Left ventricle myocardium inferior (tissue), 1 donor: ENCODE measurements at regions not wholly inside any gene's neighbourhood (a gene's known extent, or its start where the extent isn't known, plus 50 kb on each side); places are given as distances from the start of the nearest gene placed in this dataset.
"Not testable (repeated sequence)": the region's sequence is repeated elsewhere in the genome, so short reads cannot be mapped to it uniquely, and the experiment has no call there.

ENCODE experiments used
- DNase-seq: peaks from one replicate; pipeline ENCODE4 v3.0.0-alpha.2; 2020
- H3K27ac ChIP-seq: fragments of 200-600 bp; replicated peaks from 2 replicates; pipeline ENCODE4 v1.8.0; 2021
- H3K27me3 ChIP-seq: fragments of 200-600 bp; 2 replicates; pipeline ENCODE4 v1.8.0; 2021; ENCODE audit warnings: low read depth
- H3K36me3 ChIP-seq: fragments of 200-600 bp; 2 replicates; pipeline ENCODE4 v1.8.0; 2021
- H3K4me1 ChIP-seq: fragments of 200-600 bp; 2 replicates; pipeline ENCODE4 v1.8.0; 2021
- H3K4me3 ChIP-seq: fragments of 200-600 bp; 2 replicates; pipeline ENCODE4 v1.8.0; 2021; ENCODE audit warnings: mild to moderate bottlenecking, moderate library complexity
- H3K9me3 ChIP-seq: fragments of 200-600 bp; replicated peaks from 2 replicates; pipeline ENCODE4 v1.8.0; 2021
- intact Hi-C: fragments of 100-400 bp; cut with micrococcal nuclease; formaldehyde crosslinking; loops from one replicate; pipeline ENCODE4 v1.11.0; 2022
- TF ChIP-seq, protein P1 (sequence below): fragments of 200-600 bp; IDR thresholded peaks from 2 replicates; pipeline ENCODE4 v1.8.0; 2021; ENCODE audit warnings: antibody characterized with exemption, mild to moderate bottlenecking, borderline replicate concordance
- donor health status: DM: no; HTN: yes; CAD: no; lungs with severe emphysema.

DNA sequence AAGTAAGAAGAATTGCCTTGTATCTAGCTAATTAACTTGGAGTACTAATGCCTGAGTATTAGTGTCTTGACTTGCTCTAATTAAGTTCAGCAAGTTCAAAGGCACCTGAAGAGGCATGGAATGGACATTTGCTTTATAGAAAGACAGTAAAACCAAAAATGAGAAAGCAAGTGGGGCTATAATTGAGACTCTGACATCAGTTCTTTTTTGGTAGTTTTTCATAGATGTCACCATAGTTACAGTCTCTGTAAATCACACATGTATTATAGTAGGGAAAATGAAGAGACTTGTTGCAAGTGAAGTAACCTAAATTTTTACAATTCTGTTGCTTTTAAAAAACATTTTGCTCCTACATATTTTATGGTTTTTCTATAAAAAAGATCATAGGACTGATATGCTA lies 178.0 kb downstream of the HIPK3 start:
- Histone ChIP-seq H3K36me3 (no peaks in the 10 kb centered on the region), H3K27me3 (peaks cover 7% of the 10 kb centered on the region)

DNA sequence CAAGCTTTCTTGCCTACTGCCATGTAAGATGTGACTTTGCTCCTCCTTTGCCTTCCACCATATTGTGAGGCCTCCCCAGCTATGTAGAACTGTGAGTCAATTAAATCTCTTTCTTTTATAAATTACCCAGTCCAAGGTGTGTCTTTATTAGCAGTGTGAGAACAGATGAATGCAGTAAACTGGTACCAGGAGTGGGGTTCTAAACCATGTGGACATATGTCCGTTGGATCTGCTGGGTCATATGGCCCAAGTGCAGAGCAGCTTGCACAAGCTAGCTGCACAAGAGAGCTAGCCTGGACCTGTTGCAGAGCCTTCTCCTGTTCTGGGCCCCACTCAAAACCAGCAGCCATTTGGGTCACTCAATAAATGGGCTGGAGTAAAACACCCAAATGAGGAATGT lies 177.1 kb downstream of the HIPK3 start:
- Histone ChIP-seq H3K27me3 (peaks cover 12% of the 10 kb centered on the region), H3K4me3 (no peak overlapping the region), H3K27ac (no peak overlapping the region), H3K36me3 (no peaks in the 10 kb centered on the region), H3K4me1 (no peaks in the 10 kb centered on the region), H3K9me3 (peaks cover 34% of the 10 kb centered on the region)
- intact Hi-C loops, result no loop called here
- TF ChIP-seq, protein P1, sequence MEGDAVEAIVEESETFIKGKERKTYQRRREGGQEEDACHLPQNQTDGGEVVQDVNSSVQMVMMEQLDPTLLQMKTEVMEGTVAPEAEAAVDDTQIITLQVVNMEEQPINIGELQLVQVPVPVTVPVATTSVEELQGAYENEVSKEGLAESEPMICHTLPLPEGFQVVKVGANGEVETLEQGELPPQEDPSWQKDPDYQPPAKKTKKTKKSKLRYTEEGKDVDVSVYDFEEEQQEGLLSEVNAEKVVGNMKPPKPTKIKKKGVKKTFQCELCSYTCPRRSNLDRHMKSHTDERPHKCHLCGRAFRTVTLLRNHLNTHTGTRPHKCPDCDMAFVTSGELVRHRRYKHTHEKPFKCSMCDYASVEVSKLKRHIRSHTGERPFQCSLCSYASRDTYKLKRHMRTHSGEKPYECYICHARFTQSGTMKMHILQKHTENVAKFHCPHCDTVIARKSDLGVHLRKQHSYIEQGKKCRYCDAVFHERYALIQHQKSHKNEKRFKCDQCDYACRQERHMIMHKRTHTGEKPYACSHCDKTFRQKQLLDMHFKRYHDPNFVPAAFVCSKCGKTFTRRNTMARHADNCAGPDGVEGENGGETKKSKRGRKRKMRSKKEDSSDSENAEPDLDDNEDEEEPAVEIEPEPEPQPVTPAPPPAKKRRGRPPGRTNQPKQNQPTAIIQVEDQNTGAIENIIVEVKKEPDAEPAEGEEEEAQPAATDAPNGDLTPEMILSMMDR, result no peak
- no peak for DNase-seq

More for the DNA sequence above, 178.0 kb downstream of the HIPK3 start:
- H3K4me3 ChIP-seq, result no peak overlapping the region
- DNase-seq, result no peak
- H3K9me3 ChIP-seq, result peaks cover 34% of the 10 kb centered on the region
- TF ChIP-seq, protein P1, result no peak
- intact Hi-C loops, result no loop called here
- no peaks in the 10 kb centered on the region for H3K4me1 ChIP-seq
- no peak overlapping the region for H3K27ac ChIP-seq

DNA sequence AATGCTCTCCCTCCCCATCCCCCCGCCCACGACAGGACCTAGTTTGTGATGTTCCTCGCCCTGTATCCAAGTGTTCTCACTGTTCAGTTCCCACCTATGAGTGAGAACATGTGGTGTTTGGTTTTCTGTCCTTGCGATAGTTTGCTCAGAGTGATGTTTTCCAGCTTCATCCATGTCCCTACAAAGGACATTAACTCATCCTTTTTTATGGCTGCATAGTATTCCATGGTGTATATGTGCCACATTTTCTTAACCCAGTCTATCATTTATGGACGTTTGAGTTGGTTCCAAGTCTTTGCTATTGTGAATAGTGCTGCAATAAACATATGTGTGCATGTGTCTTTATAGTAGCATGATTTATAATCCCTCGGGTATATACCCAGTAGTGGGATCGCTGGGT lies 171.3 kb downstream of the HIPK3 start:
- intact Hi-C loops, H3K36me3 ChIP-seq, DNase-seq, H3K27ac ChIP-seq, H3K4me1 ChIP-seq, H3K4me3 ChIP-seq: not testable (repeated sequence)
- Histone ChIP-seq H3K27me3 (peaks cover 40% of the 10 kb centered on the region), H3K9me3 (peaks cover 10% of the 10 kb centered on the region)

DNA sequence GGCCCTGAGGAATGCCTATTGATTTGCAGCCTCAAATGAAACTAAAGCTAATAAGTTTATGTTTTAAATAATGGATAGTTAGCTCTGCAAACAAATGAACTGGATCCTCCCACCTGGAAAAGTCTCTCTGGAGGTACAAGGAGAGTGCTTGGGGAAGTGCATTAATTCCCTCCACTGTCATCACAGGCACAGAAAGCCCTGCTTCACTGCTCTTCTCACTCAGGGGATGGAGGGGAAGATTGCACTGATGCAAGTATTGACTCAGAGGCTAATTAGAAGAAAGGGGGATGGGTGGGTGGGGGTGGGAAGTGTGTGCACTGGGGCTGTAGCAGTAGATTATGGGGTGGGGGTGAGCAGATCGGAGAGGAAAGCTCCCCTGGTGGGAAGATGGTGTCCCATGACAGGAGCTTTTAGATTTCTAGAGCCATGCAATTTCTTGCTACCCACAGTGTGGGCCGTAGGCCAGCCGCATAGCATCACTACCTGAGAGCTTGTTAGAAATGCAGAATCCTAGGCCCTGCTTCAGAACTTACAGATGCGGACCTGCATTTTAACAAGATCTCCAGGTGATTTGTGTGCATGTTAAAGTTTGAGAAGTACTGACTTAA lies 163.9 kb downstream of the HIPK3 start:
- intact Hi-C loops, result no loop called here
- no peaks in the 10 kb centered on the region for H3K9me3 ChIP-seq
- peaks cover 28% of the 10 kb centered on the region for H3K27me3 ChIP-seq
- TF ChIP-seq, protein P1, result no peak
- no peak for DNase-seq
- H3K4me3 ChIP-seq, result no peak overlapping the region
- no peaks in the 10 kb centered on the region for H3K36me3 ChIP-seq
- H3K27ac ChIP-seq, result no peak overlapping the region
- no peaks in the 10 kb centered on the region for H3K4me1 ChIP-seq

DNA sequence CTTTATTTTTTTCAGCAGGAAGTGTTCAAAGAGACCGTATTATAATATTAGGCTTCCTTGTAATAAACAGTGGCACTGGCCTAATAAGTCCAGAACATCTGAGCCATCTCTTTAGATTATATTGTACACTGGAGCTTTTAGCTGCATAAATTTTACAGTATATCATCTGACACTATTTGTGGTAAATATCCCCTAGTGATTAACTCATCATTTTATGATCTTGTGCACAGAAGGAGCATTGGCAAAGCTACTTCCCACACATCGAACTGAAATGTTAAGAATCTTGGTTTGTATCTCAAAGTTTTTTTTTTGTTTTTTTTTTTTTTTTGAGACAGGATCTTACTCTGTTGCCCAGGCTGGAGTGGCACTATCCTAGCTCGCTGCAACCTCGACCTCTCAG lies 162.7 kb downstream of the HIPK3 start:
- intact Hi-C loops, result no loop called here
- Histone ChIP-seq H3K36me3 (no peaks in the 10 kb centered on the region), H3K4me1 (no peaks in the 10 kb centered on the region), H3K9me3 (no peaks in the 10 kb centered on the region), H3K4me3 (no peak overlapping the region), H3K27me3 (peaks cover 40% of the 10 kb centered on the region), H3K27ac (no peak overlapping the region)
- TF ChIP-seq, protein P1, result no peak
- DNase-seq, result no peak

DNA sequence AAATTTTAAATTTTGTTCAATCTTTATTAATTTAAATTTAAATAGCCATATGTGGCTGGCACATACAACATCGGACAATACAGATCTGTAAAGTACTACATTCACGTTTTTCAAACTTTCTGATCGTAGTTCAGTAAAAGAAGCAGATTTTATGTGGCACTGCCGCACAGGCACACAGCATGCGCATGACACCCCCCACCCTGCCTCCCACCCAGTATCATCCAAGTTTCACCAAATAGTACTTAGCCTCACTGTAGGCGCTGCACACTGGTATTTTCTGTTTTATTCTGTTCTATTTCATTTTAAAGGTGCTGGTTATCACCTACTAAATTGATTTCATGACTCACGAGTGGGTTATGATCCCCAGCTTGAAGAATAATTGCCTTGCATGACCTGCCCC lies 159.9 kb downstream of the HIPK3 start:
- no peak overlapping the region for H3K27ac ChIP-seq
- TF ChIP-seq, protein P1, result no peak
- intact Hi-C loops, result no loop called here
- H3K36me3 ChIP-seq, result no peaks in the 10 kb centered on the region
- no peaks in the 10 kb centered on the region for H3K9me3 ChIP-seq
- no peaks in the 10 kb centered on the region for H3K4me1 ChIP-seq
- no peak overlapping the region for H3K4me3 ChIP-seq
- peaks cover 56% of the 10 kb centered on the region for H3K27me3 ChIP-seq
- DNase-seq, result no peak
